ENCODE measurements at regions not wholly inside any gene's neighbourhood (a gene's known extent, or its start where the extent isn't known, plus 50 kb on each side); places are given as distances from the start of the nearest gene placed in this dataset.

DNA sequence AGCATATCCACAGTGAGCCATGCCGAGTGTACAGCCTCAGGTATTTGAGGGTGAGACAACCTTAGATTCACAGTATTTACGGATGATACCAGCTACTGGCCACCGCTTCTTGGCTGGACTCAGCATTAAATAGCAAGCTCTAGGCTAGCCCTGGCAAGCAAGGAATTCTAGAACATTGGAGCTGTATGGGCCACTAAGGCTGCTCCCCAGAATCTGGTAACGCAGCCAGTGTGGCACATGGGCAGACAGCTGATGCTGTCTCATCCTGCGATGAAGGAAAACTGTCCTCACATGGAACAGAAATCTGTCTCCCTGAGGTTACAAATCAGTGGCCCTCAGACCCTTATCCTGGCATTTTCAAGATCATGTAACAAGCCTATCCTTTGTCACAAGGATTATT is 57.6 kb upstream of the RGMA start:
- H4K20me1 ChIP-seq (replicated peaks in 1 of 2; ENCODE audit: control insufficient read depth in 1 of 2, insufficient read depth in 2 of 2, low read length in 2 of 2) = no peaks in the 10 kb centered on the region
- no peak overlapping the region; the same call in 1 of the 2 replicates for H3K18ac ChIP-seq (ENCODE audit: extremely low read depth, low read length)
- no peak overlapping the region for H3K14ac ChIP-seq (ENCODE audit: insufficient read length)
- 95% methylated on average over 5 of the region's 5 CpGs; no CpG with 5 or more reads in 1 of the 2 experiments for WGBS, 2 experiments (ENCODE audit: extremely low coverage in 1 of 2, insufficient coverage in 1 of 2, insufficient read length in 1 of 2, insufficient replicate concordance in 2 of 2, low coverage in 1 of 2, low lambda C conversion rate in 2 of 2, missing lambda C conversion rate in 1 of 2)
- no peaks in the 10 kb centered on the region for H3K79me1 ChIP-seq (ENCODE audit: low read depth, low read length)
- H3K36me3 ChIP-seq (ENCODE audit: control insufficient read depth in 2 of 4, insufficient read depth in 4 of 4, low read length in 3 of 4) = no peaks in the 10 kb centered on the region
- H2AK5ac ChIP-seq (ENCODE audit: low read depth, low read length) = no peak overlapping the region
- H3K79me2 ChIP-seq (ENCODE audit: control insufficient read depth in 1 of 2, insufficient read depth in 2 of 2, low read length in 2 of 2) = no peaks in the 10 kb centered on the region
- H3K4me2 ChIP-seq (ENCODE audit: insufficient read depth in 1 of 2, low read depth in 2 of 2, low read length in 2 of 2) = no peak overlapping the region
- no peak overlapping the region for H4K91ac ChIP-seq (replicated peaks; ENCODE audit: insufficient read length, low read length)
- TF ChIP-seq CTBP2 (IDR thresholded peaks at IDR 0.05; ENCODE audit: borderline replicate concordance, insufficient read depth, insufficient read length, low read length) = no peak
- no peak for TF ChIP-seq TAF1 (IDR thresholded peaks at IDR 0.05; ENCODE audit: low read depth, low read length)
- TF ChIP-seq RNF2 (IDR thresholded peaks at IDR 0.05; ENCODE audit: borderline replicate concordance, low read depth, low read length, missing control alignments, poor library complexity, severe bottlenecking) = no peak
- TF ChIP-seq TAF7 (optimal IDR thresholded peaks at IDR 0.05; ENCODE audit: borderline replicate concordance, low read depth, low read length) = no peak
- no peak for TF ChIP-seq SIN3A (conservative IDR thresholded peaks at IDR 0.05 in 1 of 2, IDR thresholded peaks at IDR 0.05 in 1 of 2; ENCODE audit: low read depth in 1 of 2, low read length in 2 of 2)
- no peak overlapping the region for H4K8ac ChIP-seq (ENCODE audit: extremely low read depth, insufficient read depth, low read length)
- no peak overlapping the region for H3K4ac ChIP-seq (replicated peaks; ENCODE audit: insufficient read length, low read depth, low read length)
- 0 out of 2 replicates have a peak, but pooled peaks cover 2% of the 10 kb centered on the region for H3K23me2 ChIP-seq (ENCODE audit: low read depth, low read length)
- H3K4me1 ChIP-seq (replicated peaks in 1 of 4; ENCODE audit: control insufficient read depth in 3 of 4, insufficient read depth in 4 of 4, low read length in 3 of 4) = peaks cover 0 to 2% (median 0%) of the 10 kb centered on the region in 4 experiments; a peak in 2 of 7 replicates
- DNase-seq (ENCODE audit: low read depth in 1 of 2, low spot score in 2 of 2) (no peak), FAIRE-seq (no peak)
- no peak overlapping the region for H3K56ac ChIP-seq (replicated peaks; ENCODE audit: insufficient read length, low read depth, low read length)
- no peak overlapping the region for H2BK20ac ChIP-seq (ENCODE audit: low read length)
- ChIA-PET CTCF (ENCODE audit: partially characterized antibody) (interaction anchor here (1.0 to 1.2 kb wide), 3 partner anchors 15 to 60 kb away, joined by 3 to 6 read pairs (median 4); no protein-coding TSS in a partner anchor), POLR2A (ENCODE audit: partially characterized antibody) (no interaction called here)
- no peak overlapping the region for H2BK120ac ChIP-seq (replicated peaks; ENCODE audit: low read depth, low read length)
- H2AFZ ChIP-seq (ENCODE audit: low read length) = no peak overlapping the region
- peaks cover 0 to 2% (median 0%) of the 10 kb centered on the region in 4 experiments; a peak in 1 of 7 replicates for H3K27me3 ChIP-seq (replicated peaks in 1 of 4; ENCODE audit: control insufficient read depth in 3 of 4, extremely low read depth in 1 of 4, insufficient read depth in 3 of 4, low read length in 3 of 4)
- no peak overlapping the region for H3K4me3 ChIP-seq (ENCODE audit: extremely low read depth in 1 of 4, insufficient read depth in 2 of 4, low read depth in 3 of 4, low read length in 4 of 4)
- H3K9me3 ChIP-seq (ENCODE audit: insufficient read depth in 2 of 2, low read depth in 1 of 2, low read length in 1 of 2) = no peaks in the 10 kb centered on the region
- H3K9ac ChIP-seq (replicated peaks in 1 of 4; ENCODE audit: extremely low read depth in 1 of 4, low read depth in 3 of 4, low read length in 3 of 4) = no peak overlapping the region
- no peak overlapping the region for H3K23ac ChIP-seq (ENCODE audit: insufficient read length)
- H3K27ac ChIP-seq (ENCODE audit: low read depth, low read length) = no peak overlapping the region
- no peak overlapping the region for H2BK12ac ChIP-seq (ENCODE audit: low read depth, low read length)
- no peak overlapping the region for H2BK5ac ChIP-seq (ENCODE audit: low read depth, low read length)
- H2BK15ac ChIP-seq (ENCODE audit: low read length) = no peak overlapping the region
- no peak overlapping the region for H4K5ac ChIP-seq (ENCODE audit: insufficient read length, low read depth, low read length)

Measured in H1 (cell line).